Testis (tissue), 2 donors: ENCODE measurements at regions not wholly inside any gene's neighbourhood (a gene's known extent, or its start where the extent isn't known, plus 50 kb on each side); places are given as distances from the start of the nearest gene placed in this dataset.

Source experiments
- CTCF ChIP-seq, 3 experiments: fragments of 450-650 bp in 2 of 3; fragments of 200-600 bp in 1 of 3; sonication (generic) in 1 of 3; IDR thresholded peaks; one replicate each; pipeline ENCODE4 v1.5.1; 2016 to 2019; ENCODE audit warnings: antibody characterized with exemption in 3 of 3, mild to moderate bottlenecking in 2 of 3, moderate library complexity in 1 of 3
- POLR2A ChIP-seq: fragments of 450-650 bp; IDR thresholded peaks from one replicate; pipeline ENCODE4 v1.6.1; 2017; ENCODE audit warnings: antibody characterized with exemption, mild to moderate bottlenecking, moderate library complexity

GRCh38 chr5:110832683-110833082 is 93.9 kb downstream of the SLC25A46 start:
- TF ChIP-seq CTCF (IDR thresholded peaks at IDR 0.05) (no peak), POLR2A (no peak)
